Endothelial cell of umbilical vein (primary cell): ENCODE measurements at regions not wholly inside any gene's neighbourhood (a gene's known extent, or its start where the extent isn't known, plus 50 kb on each side); places are given as distances from the start of the nearest gene placed in this dataset.

Experiments
- BruUV-seq: library from RNA; stranded (reverse); fragments of 400-500 nt; replicated peaks from 2 replicates; lab custom pipeline; 2021; lab: Mats Ljungman, UMichigan
- CTCF ChIA-PET: fragments of 300-600, 350-600 bp; sonication (Branson Sonifier 250); formaldehyde crosslinking; loops from one replicate; lab custom pipeline; 2021; ENCODE audit warnings: antibody characterized with exemption, inconsistent platforms; lab: Charles Lee
- POLR2A ChIA-PET: fragments of 300-600, 350-600 bp; sonication (Branson Sonifier 250); formaldehyde crosslinking; loops from one replicate; lab custom pipeline; 2021; ENCODE audit warnings: antibody characterized with exemption, inconsistent platforms; lab: Charles Lee
- DNase-seq: peaks from one replicate; pipeline ENCODE4 v3.0.0-alpha.2; 2011; ENCODE audit warnings: low read depth, low spot score
- FAIRE-seq: peaks from 2 replicates; lab custom pipeline; 2011; peaks lifted over from hg19 to GRCh38; lab: Jason Lieb, UNC
- H2AFZ ChIP-seq: 2 replicates; pipeline ENCODE4 v1.6.0; 2012; ENCODE audit warnings: low read depth, low read length, control low read depth, inconsistent platforms
- H3K27ac ChIP-seq: 2 replicates; pipeline ENCODE4 v1.5.1; 2011; ENCODE audit warnings: low read depth, mild to moderate bottlenecking, control low read depth, low read length, moderate library complexity; ENCODE audit not compliant: insufficient read depth
- H3K27me3 ChIP-seq, 2 experiments: 2 replicates each; pipeline versions ENCODE4 v1.6.0 to v1.6.1; 2011; ENCODE audit warnings: low read length in 2 of 2, mixed read lengths in 1 of 2; ENCODE audit not compliant: control insufficient read depth in 2 of 2, insufficient read depth in 2 of 2
- H3K36me3 ChIP-seq, 2 experiments: 2 replicates in 1 of 2; 3 replicates in 1 of 2; pipeline ENCODE4 v1.5.1; 2011; ENCODE audit warnings: low read length in 2 of 2, mild to moderate bottlenecking in 1 of 2, moderate library complexity in 1 of 2; ENCODE audit not compliant: control insufficient read depth in 2 of 2, insufficient read depth in 2 of 2; ENCODE audit errors: extremely low read depth in 1 of 2
- H3K4me1 ChIP-seq: 3 replicates; pipeline ENCODE4 v1.5.1; 2011; ENCODE audit warnings: mild to moderate bottlenecking, low read length; ENCODE audit not compliant: control insufficient read depth, insufficient read depth; ENCODE audit errors: extremely low read depth
- H3K4me2 ChIP-seq: 2 replicates; pipeline ENCODE4 v1.6.1; 2011; ENCODE audit warnings: low read length, control low read depth, mixed read lengths; ENCODE audit not compliant: insufficient read depth
- H3K4me3 ChIP-seq, 3 experiments: fragments of 200-600 bp in 1 of 3; sonication (generic), shearing (Covaris generic) in 1 of 3; replicated peaks in 1 of 3; 2 replicates each; pipeline ENCODE4 v1.5.1; 2011 to 2016; ENCODE audit warnings: control low read depth in 3 of 3, low read length in 3 of 3, mild to moderate bottlenecking in 2 of 3, inconsistent platforms in 1 of 3, low read depth in 1 of 3, moderate library complexity in 1 of 3; ENCODE audit not compliant: insufficient read depth in 1 of 3
- H3K79me2 ChIP-seq: 2 replicates; pipeline ENCODE4 v1.6.0; 2012; ENCODE audit warnings: low read length, inconsistent platforms; ENCODE audit not compliant: control insufficient read depth, insufficient read depth
- H3K9ac ChIP-seq: replicated peaks from 2 replicates; pipeline ENCODE3; 2011; ENCODE audit warnings: low read length, control low read depth; ENCODE audit not compliant: insufficient read depth; ENCODE audit errors: extremely low read depth
- H3K9me1 ChIP-seq: replicated peaks from 3 replicates; pipeline ENCODE4 v1.6.0; 2011; ENCODE audit warnings: mild to moderate bottlenecking, low read length; ENCODE audit not compliant: control insufficient read depth, insufficient read depth; ENCODE audit errors: extremely low read depth
- H3K9me3 ChIP-seq: replicated peaks from 2 replicates; pipeline ENCODE4 v1.5.1; 2012; ENCODE audit warnings: low read length, inconsistent platforms; ENCODE audit not compliant: control insufficient read depth, insufficient read depth
- H4K20me1 ChIP-seq: replicated peaks from 2 replicates; pipeline ENCODE3; 2011; ENCODE audit warnings: mild to moderate bottlenecking, low read length; ENCODE audit not compliant: control insufficient read depth, insufficient read depth; ENCODE audit errors: extremely low read depth
- EZH2 ChIP-seq: IDR thresholded peaks from 2 replicates; pipeline ENCODE4 v1.6.1; 2012; ENCODE audit warnings: borderline replicate concordance, low read depth, mild to moderate bottlenecking, moderate library complexity, low read length, inconsistent platforms; ENCODE audit not compliant: severe bottlenecking
- FOS ChIP-seq: IDR thresholded peaks from 2 replicates; pipeline ENCODE4 v1.6.1; 2011; ENCODE audit warnings: mild to moderate bottlenecking, low read length, moderate library complexity, borderline replicate concordance; ENCODE audit not compliant: insufficient read depth
- GATA2 ChIP-seq: IDR thresholded peaks from 2 replicates; pipeline ENCODE4 v1.7.0; 2011; ENCODE audit warnings: low read depth, mild to moderate bottlenecking, moderate library complexity, mixed read lengths, low read length; ENCODE audit not compliant: insufficient read length, insufficient read depth
- JUN ChIP-seq: IDR thresholded peaks from 2 replicates; pipeline ENCODE4 v1.6.1; 2011; ENCODE audit warnings: borderline replicate concordance, low read depth; ENCODE audit not compliant: insufficient read length, insufficient read depth
- MAX ChIP-seq: IDR thresholded peaks from 2 replicates; pipeline ENCODE4 v1.6.1; 2011; ENCODE audit not compliant: insufficient read depth, insufficient read length
- MYC ChIP-seq: IDR thresholded peaks from one replicate; pipeline ENCODE4 v1.6.1; 2011; ENCODE audit warnings: mild to moderate bottlenecking, low read depth, low read length
- POLR2A ChIP-seq: IDR thresholded peaks from 2 replicates; pipeline ENCODE4 v1.6.1; 2012; ENCODE audit warnings: low read depth, mild to moderate bottlenecking, control low read depth, low read length
- POLR2AphosphoS5 ChIP-seq: IDR thresholded peaks from 2 replicates; pipeline ENCODE4 v1.6.1; 2012; ENCODE audit warnings: low read depth, mild to moderate bottlenecking, control low read depth, low read length, moderate library complexity; ENCODE audit not compliant: insufficient read depth
- dilution Hi-C: fragments of 300-500 bp; cut with MboI; formaldehyde crosslinking; loops from one replicate; pipeline ENCODE4 v1.15.0; 2019; ENCODE audit warnings: low sequenced_read_pairs; ENCODE audit not compliant: extremely low pct_ligation_motif_present
- intact Hi-C: fragments of 100-400 bp; cut with micrococcal nuclease; formaldehyde crosslinking; loops from one replicate; pipeline ENCODE4 v1.10.0; 2022
- TF ChIP-seq, protein P1 (sequence below), 2 donors: IDR thresholded peaks; 1 replicate in 1 of 2; 2 replicates in 1 of 2; pipeline ENCODE4 v1.5.1; 2011; ENCODE audit warnings: low read length in 2 of 2, mild to moderate bottlenecking in 2 of 2, moderate library complexity in 2 of 2, control low read depth in 1 of 2, inconsistent platforms in 1 of 2, low read depth in 1 of 2; ENCODE audit not compliant: insufficient read depth in 1 of 2; ENCODE audit errors: extremely low read depth in 1 of 2

GRCh38 chr18:66761166-66761565 is 157.3 kb upstream of the CDH19 start:
- no peak for DNase-seq
- no peak overlapping the region for H3K9ac ChIP-seq
- H3K4me3 ChIP-seq: no peak overlapping the region
- CTCF ChIA-PET: no interaction called here
- BruUV-seq: no TSS peak
- no peaks in the 10 kb centered on the region for H4K20me1 ChIP-seq
- H3K9me1 ChIP-seq: no peaks in the 10 kb centered on the region
- POLR2A ChIA-PET: no interaction called here
- H3K27me3 ChIP-seq: no peaks in the 10 kb centered on the region
- H3K4me1 ChIP-seq: no peaks in the 10 kb centered on the region
- H2AFZ ChIP-seq: no peak overlapping the region
- dilution Hi-C loops (no loop called here), intact Hi-C loops (no loop called here)
- TF ChIP-seq EZH2 (no peak), GATA2 (no peak), MAX (no peak), FOS (no peak), MYC (no peak), POLR2A (no peak), JUN (no peak), POLR2AphosphoS5 (no peak)
- TF ChIP-seq, protein P1, sequence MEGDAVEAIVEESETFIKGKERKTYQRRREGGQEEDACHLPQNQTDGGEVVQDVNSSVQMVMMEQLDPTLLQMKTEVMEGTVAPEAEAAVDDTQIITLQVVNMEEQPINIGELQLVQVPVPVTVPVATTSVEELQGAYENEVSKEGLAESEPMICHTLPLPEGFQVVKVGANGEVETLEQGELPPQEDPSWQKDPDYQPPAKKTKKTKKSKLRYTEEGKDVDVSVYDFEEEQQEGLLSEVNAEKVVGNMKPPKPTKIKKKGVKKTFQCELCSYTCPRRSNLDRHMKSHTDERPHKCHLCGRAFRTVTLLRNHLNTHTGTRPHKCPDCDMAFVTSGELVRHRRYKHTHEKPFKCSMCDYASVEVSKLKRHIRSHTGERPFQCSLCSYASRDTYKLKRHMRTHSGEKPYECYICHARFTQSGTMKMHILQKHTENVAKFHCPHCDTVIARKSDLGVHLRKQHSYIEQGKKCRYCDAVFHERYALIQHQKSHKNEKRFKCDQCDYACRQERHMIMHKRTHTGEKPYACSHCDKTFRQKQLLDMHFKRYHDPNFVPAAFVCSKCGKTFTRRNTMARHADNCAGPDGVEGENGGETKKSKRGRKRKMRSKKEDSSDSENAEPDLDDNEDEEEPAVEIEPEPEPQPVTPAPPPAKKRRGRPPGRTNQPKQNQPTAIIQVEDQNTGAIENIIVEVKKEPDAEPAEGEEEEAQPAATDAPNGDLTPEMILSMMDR (IDR thresholded peaks at IDR 0.05; ENCODE audit: extremely low read depth in 1 of 2, insufficient read depth in 1 of 2, low read depth in 1 of 2, low read length in 2 of 2): no peak
- no peak overlapping the region for H3K4me2 ChIP-seq
- H3K27ac ChIP-seq: no peak overlapping the region
- no peaks in the 10 kb centered on the region for H3K79me2 ChIP-seq
- H3K36me3 ChIP-seq: no peaks in the 10 kb centered on the region
- no peak for FAIRE-seq
- no peaks in the 10 kb centered on the region for H3K9me3 ChIP-seq
